HCT116 (cell line): ENCODE measurements at regions not wholly inside any gene's neighbourhood (a gene's known extent, or its start where the extent isn't known, plus 50 kb on each side); places are given as distances from the start of the nearest gene placed in this dataset.

Experiments used
- ATAC-seq: fragments of 200-7000 bp; cut with Tn5 transposase; 2 replicates; pipeline ENCODE4 v1.9.1; 2020; ENCODE audit warnings: mild to moderate bottlenecking, moderate library complexity
- BruUV-seq: library from RNA; stranded (reverse); fragments of 400-500 nt; replicated peaks from 2 replicates; lab custom pipeline; 2021; lab: Mats Ljungman, UMichigan
- CTCF ChIA-PET: fragments of 300-600 bp; sonication (Branson Sonifier 250); formaldehyde crosslinking; loops from one replicate; lab custom pipeline; 2021; ENCODE audit warnings: antibody characterized with exemption; lab: Charles Lee
- POLR2A ChIA-PET: fragments of 300-600, 350-600 bp; sonication (Branson Sonifier 250); formaldehyde crosslinking; loops from one replicate; lab custom pipeline; 2021; ENCODE audit warnings: antibody characterized with exemption; lab: Charles Lee
- RAD21 ChIA-PET, 2 experiments: fragments of 300-600 bp; sonication (Branson Sonifier 250); formaldehyde crosslinking; loops; one replicate each; lab custom pipeline; 2023; ENCODE audit warnings: low total read pairs in 2 of 2; ENCODE audit not compliant: uncharacterized antibody in 2 of 2, unreplicated experiment in 2 of 2, low non-redundant PET in 1 of 2; lab: Charles Lee
- DNase-seq: peaks from one replicate; pipeline ENCODE4 v3.0.0-alpha.2; 2010; ENCODE audit warnings: low read depth, low spot score
- H2AFZ ChIP-seq: fragments of 200-600 bp; shearing (Covaris generic), sonication (generic); 2 replicates; pipeline ENCODE4 v1.6.1; 2017; ENCODE audit warnings: low read depth, mixed run types, mixed read lengths, antibody characterized with exemption, low read length; ENCODE audit not compliant: poor library complexity, severe bottlenecking
- H3K27ac ChIP-seq: 2 replicates; pipeline ENCODE4 v1.5.1; 2012; ENCODE audit warnings: low read depth, low read length
- H3K27me3 ChIP-seq: fragments of 200-600 bp; sonication (generic); 2 replicates; pipeline ENCODE4 v1.6.1; 2016; ENCODE audit warnings: mixed run types, low read length, mixed read lengths; ENCODE audit not compliant: insufficient read depth
- H3K36me3 ChIP-seq, 2 experiments: fragments of 200-500 bp in 1 of 2; fragments of 200-600 bp in 1 of 2; sonication (Bioruptor generic) in 1 of 2; sonication (generic) in 1 of 2; 2 replicates each; pipeline versions ENCODE4 v1.5.1 to v1.6.1; 2014 to 2016; ENCODE audit warnings: low read length in 2 of 2, inconsistent platforms in 1 of 2, mixed read lengths in 1 of 2, mixed run types in 1 of 2; ENCODE audit not compliant: insufficient read depth in 2 of 2, control insufficient read depth in 1 of 2
- H3K4me1 ChIP-seq, 2 experiments: fragments of 200-600 bp in 1 of 2; sonication (generic) in 1 of 2; 2 replicates each; pipeline versions ENCODE4 v1.5.1 to v1.6.1; 2012 to 2017; ENCODE audit warnings: low read length in 2 of 2, inconsistent platforms in 1 of 2, mild to moderate bottlenecking in 1 of 2, mixed read lengths in 1 of 2, mixed run types in 1 of 2, moderate library complexity in 1 of 2; ENCODE audit not compliant: insufficient read depth in 2 of 2, control insufficient read depth in 1 of 2
- H3K4me2 ChIP-seq: fragments of 200-600 bp; sonication (generic); 2 replicates; pipeline ENCODE4 v1.6.1; 2017; ENCODE audit warnings: mixed run types, low read length, mixed read lengths
- H3K4me3 ChIP-seq, 2 experiments: fragments of 200-600 bp in 1 of 2; sonication (generic) in 1 of 2; replicated peaks in 1 of 2; 2 replicates each; pipeline ENCODE4 v1.5.1; 2011 to 2016; ENCODE audit warnings: low read length in 2 of 2, control low read depth in 1 of 2, low read depth in 1 of 2, mild to moderate bottlenecking in 1 of 2, mixed read lengths in 1 of 2, mixed run types in 1 of 2
- H3K79me2 ChIP-seq: fragments of 200-600 bp; sonication (generic); 2 replicates; pipeline ENCODE4 v1.6.1; 2017; ENCODE audit warnings: mild to moderate bottlenecking, mixed run types, low read length, moderate library complexity, mixed read lengths; ENCODE audit not compliant: insufficient read depth
- H3K9ac ChIP-seq: fragments of 200-600 bp; sonication (generic); 2 replicates; pipeline ENCODE4 v1.6.1; 2016; ENCODE audit warnings: low read length, mixed read lengths
- H3K9me2 ChIP-seq: fragments of 200-600 bp; sonication (generic), shearing (Covaris generic); 2 replicates; pipeline ENCODE4 v1.6.1; 2017; ENCODE audit warnings: mixed run types, mild to moderate bottlenecking, moderate library complexity; ENCODE audit not compliant: insufficient read depth
- H3K9me3 ChIP-seq, 2 experiments: fragments of 200-500 bp in 1 of 2; fragments of 200-600 bp in 1 of 2; sonication (Bioruptor generic) in 1 of 2; sonication (generic) in 1 of 2; 2 replicates each; pipeline ENCODE4 v1.6.1; 2014 to 2017; ENCODE audit warnings: low read length in 2 of 2, mixed read lengths in 2 of 2, inconsistent platforms in 1 of 2, low read depth in 1 of 2, mild to moderate bottlenecking in 1 of 2, mixed run types in 1 of 2, moderate library complexity in 1 of 2; ENCODE audit not compliant: control insufficient read depth in 1 of 2, insufficient read depth in 1 of 2
- H4K20me1 ChIP-seq: fragments of 200-600 bp; sonication (generic), shearing (Covaris generic); 2 replicates; pipeline ENCODE4 v1.6.1; 2017; ENCODE audit warnings: mixed run types, mild to moderate bottlenecking, moderate library complexity; ENCODE audit not compliant: insufficient read depth
- ATF3 ChIP-seq: IDR thresholded peaks from 2 replicates; pipeline ENCODE4 v1.6.1; 2012
- EZH2 ChIP-seq: fragments of 200-600 bp; sonication (generic); IDR thresholded peaks from 2 replicates; pipeline ENCODE4 v1.6.1; 2017; ENCODE audit warnings: antibody characterized with exemption, mixed run types
- POLR2A ChIP-seq: IDR thresholded peaks from 2 replicates; pipeline ENCODE4 v1.7.0; 2011; ENCODE audit warnings: borderline replicate concordance; ENCODE audit not compliant: insufficient read depth, insufficient read length; ENCODE audit errors: extremely low read depth
- POLR2AphosphoS5 ChIP-seq: IDR thresholded peaks from 2 replicates; pipeline ENCODE4 v1.6.1; 2011; ENCODE audit warnings: mild to moderate bottlenecking, low read depth, low read length, moderate library complexity
- RAD21 ChIP-seq: IDR thresholded peaks from 2 replicates; pipeline ENCODE4 v1.6.1; 2012; ENCODE audit warnings: low read depth, mild to moderate bottlenecking
- REST ChIP-seq: IDR thresholded peaks from 2 replicates; pipeline ENCODE4 v1.6.1; 2012; ENCODE audit warnings: low read depth
- SIN3A ChIP-seq: IDR thresholded peaks from 2 replicates; pipeline ENCODE4 v1.6.1; 2012; ENCODE audit warnings: low read depth
- SRF ChIP-seq: IDR thresholded peaks from 2 replicates; pipeline ENCODE4 v1.6.1; 2012; ENCODE audit warnings: low read depth
- YY1 ChIP-seq: IDR thresholded peaks from 2 replicates; pipeline ENCODE4 v1.6.1; 2011; ENCODE audit warnings: low read length, low read depth, moderate library complexity, mild to moderate bottlenecking; ENCODE audit not compliant: insufficient replicate concordance; ENCODE audit errors: extremely low read depth
- ZFX ChIP-seq: fragments of 450-650 bp; IDR thresholded peaks from 2 replicates; pipeline ENCODE4 v1.6.1; 2017
- ZNF274 ChIP-seq: fragments of 200-500 bp; sonication (Bioruptor generic); IDR thresholded peaks from 2 replicates; pipeline ENCODE4 v1.6.1; 2014; ENCODE audit warnings: mild to moderate bottlenecking, low read depth, low read length, inconsistent platforms
- intact Hi-C: fragments of 100-400 bp; cut with micrococcal nuclease; formaldehyde crosslinking; loops from 2 replicates; pipeline ENCODE4 v1.10.0; 2022

- TF ChIP-seq YY1 (no peak), ZNF274 (no peak)
Measured at GRCh38 chr1:197844651-197845050, 57.8 kb upstream of the C1orf53 start (continued).

GRCh38 chr1:197843401-197843800, 59.0 kb upstream of the C1orf53 start:
- H2AFZ ChIP-seq, result no peak overlapping the region
- POLR2A ChIA-PET, result no interaction called here
- intact Hi-C loops, result no loop called here
- CTCF ChIA-PET, result no interaction called here
- H3K4me2 ChIP-seq, result no peak overlapping the region
- RAD21 ChIA-PET, result no interaction called here
- H3K79me2 ChIP-seq, result no peaks in the 10 kb centered on the region
- no peaks in the 10 kb centered on the region for H3K9me2 ChIP-seq
- no peak for TF ChIP-seq YY1
- H3K9me3 ChIP-seq, result no peaks in the 10 kb centered on the region
- H3K4me3 ChIP-seq, result no peak overlapping the region
- H3K36me3 ChIP-seq, result no peaks in the 10 kb centered on the region
- no peak overlapping the region for H3K27ac ChIP-seq
- H4K20me1 ChIP-seq, result no peaks in the 10 kb centered on the region
- H3K27me3 ChIP-seq, result no peaks in the 10 kb centered on the region
- DNase-seq (no peak), ATAC-seq (no peak)
- H3K9ac ChIP-seq, result no peak overlapping the region
- H3K4me1 ChIP-seq, result peaks cover 0 to 8% of the 10 kb centered on the region in 2 experiments; a peak in 2 of 4 replicates
- no TSS peak for BruUV-seq

- H3K4me3 ChIP-seq, result no peak overlapping the region
- no peaks in the 10 kb centered on the region for H3K27me3 ChIP-seq
- ATAC-seq, result no peak
- no peak overlapping the region for H3K9ac ChIP-seq
- H3K4me2 ChIP-seq, result no peak overlapping the region
- DNase-seq, result no peak
- H3K9me2 ChIP-seq, result no peaks in the 10 kb centered on the region
- intact Hi-C loops, result no loop called here
- no peak overlapping the region for H3K27ac ChIP-seq
- no peaks in the 10 kb centered on the region for H3K79me2 ChIP-seq
- POLR2A ChIA-PET, result no interaction called here
- BruUV-seq, result no TSS peak
- H3K9me3 ChIP-seq, result no peaks in the 10 kb centered on the region
- CTCF ChIA-PET, result no interaction called here
- no peaks in the 10 kb centered on the region for H4K20me1 ChIP-seq
- no peak overlapping the region for H2AFZ ChIP-seq
- RAD21 ChIA-PET, result no interaction called here
- no peaks in the 10 kb centered on the region for H3K36me3 ChIP-seq
- peaks cover 0 to 16% of the 10 kb centered on the region in 2 experiments; a peak in 2 of 4 replicates for H3K4me1 ChIP-seq
- TF ChIP-seq SIN3A (no peak), ATF3 (no peak), SRF (no peak), RAD21 (no peak), ZFX (no peak), EZH2 (no peak), POLR2A (no peak), ZNF274 (no peak), YY1 (no peak), REST (no peak), POLR2AphosphoS5 (no peak)
Measured at GRCh38 chr1:197842646-197843045, 59.8 kb upstream of the C1orf53 start.
